Sigmoid colon (tissue), 6 donors: ENCODE measurements at regions not wholly inside any gene's neighbourhood (a gene's known extent, or its start where the extent isn't known, plus 50 kb on each side); places are given as distances from the start of the nearest gene placed in this dataset.

Source experiments
- DNase-seq: peaks from one replicate; pipeline ENCODE4 v3.0.0-alpha.2; 2019
- H3K27ac ChIP-seq, 4 donors: fragments of 200-600 bp; sonication (generic); one replicate each; pipeline ENCODE4 v1.5.1; 2016 to 2019; ENCODE audit warnings: mild to moderate bottlenecking in 1 of 4
- H3K27me3 ChIP-seq, 3 donors: fragments of 200-600 bp; sonication (generic); one replicate each; pipeline ENCODE4 v1.5.1; 2019; ENCODE audit warnings: mild to moderate bottlenecking in 1 of 3
- H3K36me3 ChIP-seq, 4 donors: fragments of 200-600 bp; sonication (generic); one replicate each; pipeline ENCODE4 v1.5.1; 2016 to 2019
- H3K4me1 ChIP-seq, 4 donors: fragments of 200-600 bp; sonication (generic); one replicate each; pipeline ENCODE4 v1.5.1; 2017 to 2019
- H3K4me3 ChIP-seq, 4 donors: fragments of 200-600 bp; sonication (generic); one replicate each; pipeline ENCODE4 v1.5.1; 2017 to 2019; ENCODE audit warnings: mild to moderate bottlenecking in 2 of 4, moderate library complexity in 1 of 4
- H3K9me3 ChIP-seq, 4 donors: fragments of 200-600 bp in 3 of 4; sonication (generic) in 3 of 4; one replicate each; pipeline versions ENCODE4 v1.5.1 to v1.6.1; 2013 to 2019
- EP300 ChIP-seq, 4 donors: sonication (generic); formaldehyde crosslinking; IDR thresholded peaks; one replicate each; pipeline ENCODE4 v1.6.1; 2017; ENCODE audit warnings: antibody characterized with exemption in 4 of 4
- POLR2A ChIP-seq, 2 donors: fragments of 450-650 bp; IDR thresholded peaks; one replicate each; pipeline ENCODE4 v1.6.1; 2016; ENCODE audit warnings: antibody characterized with exemption in 2 of 2, mild to moderate bottlenecking in 2 of 2, moderate library complexity in 2 of 2
- POLR2AphosphoS5 ChIP-seq, 4 donors: sonication (generic); formaldehyde crosslinking; IDR thresholded peaks; one replicate each; pipeline ENCODE4 v1.6.1; 2017; ENCODE audit warnings: antibody characterized with exemption in 4 of 4
- WGBS, 2 donors: extraction: QIAGEN DNeasy Blood & Tissue Kit; methylation state at CpG; one replicate each; pipeline ENCODE4 v1.1.7; 2013; 5-methylcytosine and 5-hydroxymethylcytosine counted together
- intact Hi-C: fragments of 100-400 bp; cut with DNase I; formaldehyde crosslinking; loops from one replicate; pipeline ENCODE4 v1.15.1; 2023
- TF ChIP-seq, protein P1 (sequence below), 4 experiments: fragments of 450-650 bp in 3 of 4; fragments of 200-600 bp in 1 of 4; IDR thresholded peaks; one replicate each; pipeline ENCODE4 v1.5.1; 2016 to 2019; ENCODE audit warnings: antibody characterized with exemption in 4 of 4, mild to moderate bottlenecking in 3 of 4, moderate library complexity in 2 of 4
- donor health status: healthy with polysubstance abuse.
- donor health status: healthy.

DNA sequence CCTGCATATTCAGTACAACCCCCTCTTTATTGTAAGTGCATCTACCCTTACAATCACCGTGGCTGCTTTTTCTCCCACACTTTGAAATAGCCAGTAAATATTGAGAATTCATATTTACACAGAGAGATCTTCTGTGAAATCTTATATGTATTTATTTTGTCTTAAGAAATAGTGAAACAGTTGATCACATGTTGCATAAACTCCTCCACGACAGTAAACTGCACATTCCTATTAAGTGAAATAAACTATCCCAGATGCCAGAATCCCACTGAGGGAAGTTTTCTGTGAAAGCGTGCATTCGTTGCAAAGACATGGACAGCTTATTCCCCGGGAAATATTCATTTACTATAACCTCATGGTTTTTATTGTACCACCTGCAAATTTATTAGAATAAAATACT lies 796.0 kb downstream of the ROBO2 start:
- intact Hi-C loops: no loop called here
- Histone ChIP-seq H3K36me3 (no peaks in the 10 kb centered on the region), H3K4me1 (peaks cover 0 to 29% (median 17%) of the 10 kb centered on the region in 4 donors), H3K9me3 (peaks cover 0 to 3% (median 0%) of the 10 kb centered on the region in 4 donors), H3K4me3 (no peak overlapping the region), H3K27me3 (no peaks in the 10 kb centered on the region), H3K27ac (no peak overlapping the region)
- no peak for DNase-seq
- no peak for TF ChIP-seq POLR2A (IDR thresholded peaks at IDR 0.05)
- no peak for TF ChIP-seq POLR2AphosphoS5 (IDR thresholded peaks at IDR 0.05)
- TF ChIP-seq EP300 (IDR thresholded peaks at IDR 0.05): no peak
- TF ChIP-seq, protein P1, sequence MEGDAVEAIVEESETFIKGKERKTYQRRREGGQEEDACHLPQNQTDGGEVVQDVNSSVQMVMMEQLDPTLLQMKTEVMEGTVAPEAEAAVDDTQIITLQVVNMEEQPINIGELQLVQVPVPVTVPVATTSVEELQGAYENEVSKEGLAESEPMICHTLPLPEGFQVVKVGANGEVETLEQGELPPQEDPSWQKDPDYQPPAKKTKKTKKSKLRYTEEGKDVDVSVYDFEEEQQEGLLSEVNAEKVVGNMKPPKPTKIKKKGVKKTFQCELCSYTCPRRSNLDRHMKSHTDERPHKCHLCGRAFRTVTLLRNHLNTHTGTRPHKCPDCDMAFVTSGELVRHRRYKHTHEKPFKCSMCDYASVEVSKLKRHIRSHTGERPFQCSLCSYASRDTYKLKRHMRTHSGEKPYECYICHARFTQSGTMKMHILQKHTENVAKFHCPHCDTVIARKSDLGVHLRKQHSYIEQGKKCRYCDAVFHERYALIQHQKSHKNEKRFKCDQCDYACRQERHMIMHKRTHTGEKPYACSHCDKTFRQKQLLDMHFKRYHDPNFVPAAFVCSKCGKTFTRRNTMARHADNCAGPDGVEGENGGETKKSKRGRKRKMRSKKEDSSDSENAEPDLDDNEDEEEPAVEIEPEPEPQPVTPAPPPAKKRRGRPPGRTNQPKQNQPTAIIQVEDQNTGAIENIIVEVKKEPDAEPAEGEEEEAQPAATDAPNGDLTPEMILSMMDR (IDR thresholded peaks at IDR 0.05): no peak
- WGBS, 2 donors: 69 to 70% methylated on average over 5 of the region's 5 CpGs

DNA sequence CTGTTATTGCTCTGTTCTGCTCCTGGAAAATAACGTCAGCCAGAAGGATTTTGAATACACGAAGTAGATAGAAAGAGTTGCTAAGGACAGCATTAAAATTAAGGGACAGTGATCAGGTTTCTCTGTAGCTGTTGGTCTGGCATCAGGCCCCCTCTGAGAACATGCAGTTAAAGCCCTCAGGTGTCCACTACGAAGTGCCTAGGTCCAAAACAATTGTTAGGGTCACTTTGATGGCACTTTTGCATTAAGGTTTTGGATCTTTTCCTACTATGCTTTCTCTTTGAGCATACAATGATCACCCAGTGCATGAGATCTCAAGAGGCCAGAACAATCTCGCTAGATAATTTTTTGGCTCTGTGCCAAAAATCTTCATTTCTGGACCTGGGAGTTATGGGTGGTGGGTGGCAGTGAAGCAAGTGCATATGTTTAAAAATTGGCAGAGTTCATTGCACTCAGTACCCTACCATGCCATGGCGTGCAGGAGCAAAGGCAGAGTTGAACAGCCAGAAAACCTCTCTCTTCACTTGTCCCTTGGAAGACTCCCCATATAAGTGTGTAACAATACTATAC lies 797.6 kb downstream of the ROBO2 start:
- Histone ChIP-seq H3K4me3 (no peak overlapping the region), H3K4me1 (peaks cover 0 to 29% (median 17%) of the 10 kb centered on the region in 4 donors), H3K27ac (peak overlapping the region in 1 of 4 donors; percentile 16), H3K27me3 (no peaks in the 10 kb centered on the region), H3K9me3 (peaks cover 0 to 3% (median 0%) of the 10 kb centered on the region in 4 donors), H3K36me3 (no peaks in the 10 kb centered on the region)
- TF ChIP-seq POLR2A (IDR thresholded peaks at IDR 0.05): no peak
- no peak for TF ChIP-seq POLR2AphosphoS5 (IDR thresholded peaks at IDR 0.05)
- no peak for TF ChIP-seq EP300 (IDR thresholded peaks at IDR 0.05)
- TF ChIP-seq, protein P1 (IDR thresholded peaks at IDR 0.05): no peak
- 46 to 69% methylated on average over 5 of the region's 5 CpGs for WGBS, 2 donors
- no peak for DNase-seq
- intact Hi-C loops: no loop called here

DNA sequence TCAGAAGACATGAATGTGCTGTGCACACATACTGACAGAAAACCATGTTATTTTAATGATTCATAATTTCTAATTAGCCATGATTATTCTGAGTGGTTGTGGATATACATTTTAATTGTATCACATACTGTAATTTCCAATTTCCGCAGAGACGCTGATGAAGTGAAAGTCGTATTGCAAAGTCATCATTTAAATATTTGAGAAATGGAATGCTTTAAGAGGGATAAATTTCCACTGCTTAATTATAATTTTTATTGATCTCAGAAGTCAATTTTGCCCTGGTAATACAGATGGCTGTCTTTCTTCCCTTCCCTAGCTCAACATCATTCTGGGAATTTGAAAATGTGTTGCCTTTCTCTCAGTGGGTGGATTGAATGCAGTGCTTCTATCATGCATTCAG lies 819.3 kb downstream of the ROBO2 start:
- TF ChIP-seq EP300 (IDR thresholded peaks at IDR 0.05) (no peak), POLR2A (IDR thresholded peaks at IDR 0.05) (no peak), POLR2AphosphoS5 (IDR thresholded peaks at IDR 0.05) (no peak)
- TF ChIP-seq, protein P1 (IDR thresholded peaks at IDR 0.05): no peak
- DNase-seq: no peak
- 92 to 95% methylated on average over 3 of the region's 3 CpGs for WGBS, 2 donors

DNA sequence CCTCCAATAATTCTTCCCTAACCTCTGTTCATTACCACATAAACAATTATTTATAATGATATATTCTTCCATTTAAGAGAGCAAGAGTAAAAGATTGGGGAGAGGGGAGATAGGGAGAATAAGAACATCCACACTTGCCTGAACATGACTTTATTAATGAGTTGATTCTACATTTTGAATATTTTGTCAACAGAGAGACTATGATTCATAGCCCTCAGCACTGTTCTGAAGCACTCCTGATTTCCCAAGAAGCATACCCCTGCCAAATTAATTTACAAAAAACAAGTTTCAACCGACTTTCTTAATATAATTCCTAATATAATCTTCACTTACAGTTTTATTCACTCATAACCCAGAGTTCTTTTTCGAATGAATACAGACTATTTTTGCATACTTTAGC lies 828.8 kb downstream of the ROBO2 start:
- Histone ChIP-seq H3K9me3 (no peaks in the 10 kb centered on the region), H3K27ac (no peak overlapping the region), H3K4me3 (no peak overlapping the region), H3K4me1 (no peaks in the 10 kb centered on the region), H3K27me3 (no peaks in the 10 kb centered on the region), H3K36me3 (no peaks in the 10 kb centered on the region)
- 65 to 72% methylated on average over 2 of the region's 2 CpGs for WGBS, 2 donors
- DNase-seq: no peak
- no peak for TF ChIP-seq EP300 (IDR thresholded peaks at IDR 0.05)
- TF ChIP-seq, protein P1 (IDR thresholded peaks at IDR 0.05): no peak
- no peak for TF ChIP-seq POLR2A (IDR thresholded peaks at IDR 0.05)
- TF ChIP-seq POLR2AphosphoS5 (IDR thresholded peaks at IDR 0.05): no peak
- intact Hi-C loops: no loop called here

More for the DNA sequence above, 819.3 kb downstream of the ROBO2 start:
- no peaks in the 10 kb centered on the region for H3K27me3 ChIP-seq
- no peaks in the 10 kb centered on the region for H3K36me3 ChIP-seq
- no peak overlapping the region for H3K4me3 ChIP-seq
- no peak overlapping the region for H3K27ac ChIP-seq
- no peaks in the 10 kb centered on the region for H3K4me1 ChIP-seq
- no peaks in the 10 kb centered on the region for H3K9me3 ChIP-seq
- intact Hi-C loops: no loop called here

DNA sequence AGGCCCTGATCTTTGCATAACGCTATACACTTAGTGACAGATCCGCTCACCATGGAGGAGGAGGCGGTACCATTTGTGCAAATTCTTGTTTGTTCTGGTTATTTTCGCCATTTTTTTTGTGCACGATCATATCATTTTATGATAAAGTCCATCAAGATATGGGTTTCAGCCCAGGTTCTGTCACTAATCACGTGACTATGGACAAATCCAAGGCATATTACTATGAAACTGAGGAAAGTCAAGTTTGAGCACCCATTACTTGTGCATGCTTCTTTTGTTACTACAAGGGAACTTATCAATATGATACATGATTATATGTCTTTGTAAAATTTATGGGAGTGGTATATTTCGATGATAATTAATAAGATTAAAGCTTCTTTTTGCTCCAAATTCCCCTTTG lies 829.5 kb downstream of the ROBO2 start:
- TF ChIP-seq POLR2AphosphoS5 (IDR thresholded peaks at IDR 0.05): no peak
- no peak for TF ChIP-seq EP300 (IDR thresholded peaks at IDR 0.05)
- TF ChIP-seq, protein P1 (IDR thresholded peaks at IDR 0.05): no peak
- TF ChIP-seq POLR2A (IDR thresholded peaks at IDR 0.05): no peak
- H3K27ac ChIP-seq: no peak overlapping the region
- H3K4me1 ChIP-seq: no peaks in the 10 kb centered on the region
- H3K36me3 ChIP-seq: no peaks in the 10 kb centered on the region
- no peak overlapping the region for H3K4me3 ChIP-seq
- intact Hi-C loops: no loop called here
- DNase-seq: no peak
- H3K27me3 ChIP-seq: no peaks in the 10 kb centered on the region
- 79 to 89% methylated on average over 7 of the region's 7 CpGs for WGBS, 2 donors
- no peaks in the 10 kb centered on the region for H3K9me3 ChIP-seq
